Hepatocyte (in vitro differentiated cells): ENCODE measurements at regions not wholly inside any gene's neighbourhood (a gene's known extent, or its start where the extent isn't known, plus 50 kb on each side); places are given as distances from the start of the nearest gene placed in this dataset.
"Not testable (repeated sequence)": the region's sequence is repeated elsewhere in the genome, so short reads cannot be mapped to it uniquely, and the experiment has no call there.

Experiments
- DNase-seq: peaks from one replicate; pipeline ENCODE4 v3.0.0-alpha.2; 2016; ENCODE audit warnings: low spot score
- H2AFZ ChIP-seq: fragments of 200-600 bp; sonication (generic); 2 replicates; pipeline ENCODE4 v1.6.0; 2016; ENCODE audit warnings: antibody characterized with exemption, mild to moderate bottlenecking
- H3K27ac ChIP-seq: fragments of 200-600 bp; sonication (generic); 2 replicates; pipeline ENCODE4 v1.5.1; 2016; ENCODE audit warnings: mild to moderate bottlenecking
- H3K27me3 ChIP-seq: fragments of 200-600 bp; sonication (generic); 2 replicates; pipeline ENCODE4 v1.6.1; 2016
- H3K36me3 ChIP-seq: fragments of 200-600 bp; sonication (generic); replicated peaks from 2 replicates; pipeline ENCODE4 v1.5.1; 2016; ENCODE audit warnings: low read depth; ENCODE audit not compliant: insufficient read depth
- H3K4me1 ChIP-seq: fragments of 200-600 bp; sonication (generic); 2 replicates; pipeline ENCODE4 v1.5.1; 2016; ENCODE audit warnings: mild to moderate bottlenecking, moderate library complexity; ENCODE audit not compliant: insufficient read depth
- H3K4me2 ChIP-seq: fragments of 200-600 bp; sonication (generic); 2 replicates; pipeline ENCODE4 v1.6.0; 2016
- H3K4me3 ChIP-seq: fragments of 200-600 bp; sonication (generic); 2 replicates; pipeline ENCODE4 v1.5.1; 2016; ENCODE audit warnings: mild to moderate bottlenecking
- H3K79me2 ChIP-seq: fragments of 200-600 bp; sonication (generic); 2 replicates; pipeline ENCODE4 v1.6.0; 2017; ENCODE audit warnings: mild to moderate bottlenecking
- H3K9me2 ChIP-seq: fragments of 200-600 bp; sonication (generic); replicated peaks from 2 replicates; pipeline ENCODE4 v1.6.0; 2017; ENCODE audit warnings: mild to moderate bottlenecking; ENCODE audit not compliant: insufficient read depth
- H3K9me3 ChIP-seq: fragments of 200-600 bp; sonication (generic); 2 replicates; pipeline ENCODE4 v1.5.1; 2016; ENCODE audit warnings: low read depth, mild to moderate bottlenecking
- H4K20me1 ChIP-seq: fragments of 200-600 bp; sonication (generic); 2 replicates; pipeline ENCODE4 v1.6.0; 2016; ENCODE audit warnings: mild to moderate bottlenecking; ENCODE audit not compliant: insufficient read depth, poor library complexity, severe bottlenecking
- EZH2 ChIP-seq: fragments of 200-600 bp; sonication (generic); IDR thresholded peaks from 2 replicates; pipeline ENCODE4 v1.6.1; 2016; ENCODE audit warnings: antibody characterized with exemption, mild to moderate bottlenecking, borderline replicate concordance
- EZH2phosphoT487 ChIP-seq: fragments of 200-600 bp; sonication (generic); IDR thresholded peaks from one replicate; pipeline ENCODE4 v1.6.1; 2018; ENCODE audit warnings: antibody characterized with exemption, mild to moderate bottlenecking, low read depth, moderate library complexity; ENCODE audit not compliant: unreplicated experiment, severe bottlenecking
- WGBS: methylation state at CpG from one replicate; pipeline ENCODE4 v1.1.6; 2016; ENCODE audit warnings: low lambda C conversion rate; ENCODE audit errors: missing lambda C conversion rate; 5-methylcytosine and 5-hydroxymethylcytosine counted together
- TF ChIP-seq, protein P1 (sequence below): fragments of 200-600 bp; sonication (generic); IDR thresholded peaks from 2 replicates; pipeline ENCODE4 v1.5.1; 2016; ENCODE audit warnings: antibody characterized with exemption, mild to moderate bottlenecking; ENCODE audit not compliant: poor library complexity

DNA sequence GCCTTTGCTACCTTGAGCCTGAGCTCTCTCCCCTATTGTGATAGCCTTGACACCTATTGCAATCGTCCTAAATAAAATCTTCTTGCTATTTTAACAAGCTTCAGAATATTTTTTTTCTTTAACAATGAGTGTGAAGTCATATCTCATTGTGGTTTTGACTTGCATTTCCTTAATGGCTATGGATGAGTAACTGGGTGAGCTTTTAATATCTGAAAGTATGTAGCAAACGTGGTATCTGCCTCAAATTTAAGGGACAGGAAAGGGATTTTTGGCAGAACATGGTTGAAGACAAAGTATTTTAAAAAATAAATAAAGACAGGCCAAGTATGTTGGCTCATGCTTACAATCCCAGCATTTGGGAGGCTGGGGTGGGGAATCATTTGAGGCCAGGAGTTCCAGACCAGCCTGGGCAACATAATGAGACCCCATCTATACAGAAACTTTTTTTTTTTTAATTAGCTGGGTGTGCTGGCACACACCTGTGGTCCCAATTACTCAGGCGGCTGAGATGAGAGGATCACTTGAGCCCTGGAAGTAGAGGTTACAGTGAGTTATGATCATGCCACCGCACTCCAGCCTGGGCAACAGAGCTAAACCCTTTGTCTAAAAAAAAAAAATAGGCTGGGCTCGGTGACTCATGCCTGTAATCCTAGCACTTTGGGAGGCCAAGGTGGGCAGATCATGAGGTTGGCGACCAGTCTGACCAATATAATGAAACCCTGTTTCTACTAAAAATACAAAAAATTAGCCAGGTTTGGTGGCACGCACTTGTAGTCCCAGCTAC lies 319.3 kb upstream of the NRP1 start:
- no peaks in the 10 kb centered on the region for H3K36me3 ChIP-seq
- no peak overlapping the region for H3K4me3 ChIP-seq
- no peaks in the 10 kb centered on the region for H3K27me3 ChIP-seq
- H2AFZ ChIP-seq, result no peak overlapping the region
- no peaks in the 10 kb centered on the region for H3K79me2 ChIP-seq
- no peak overlapping the region for H3K4me2 ChIP-seq
- no peak overlapping the region for H3K27ac ChIP-seq
- TF ChIP-seq, protein P1, sequence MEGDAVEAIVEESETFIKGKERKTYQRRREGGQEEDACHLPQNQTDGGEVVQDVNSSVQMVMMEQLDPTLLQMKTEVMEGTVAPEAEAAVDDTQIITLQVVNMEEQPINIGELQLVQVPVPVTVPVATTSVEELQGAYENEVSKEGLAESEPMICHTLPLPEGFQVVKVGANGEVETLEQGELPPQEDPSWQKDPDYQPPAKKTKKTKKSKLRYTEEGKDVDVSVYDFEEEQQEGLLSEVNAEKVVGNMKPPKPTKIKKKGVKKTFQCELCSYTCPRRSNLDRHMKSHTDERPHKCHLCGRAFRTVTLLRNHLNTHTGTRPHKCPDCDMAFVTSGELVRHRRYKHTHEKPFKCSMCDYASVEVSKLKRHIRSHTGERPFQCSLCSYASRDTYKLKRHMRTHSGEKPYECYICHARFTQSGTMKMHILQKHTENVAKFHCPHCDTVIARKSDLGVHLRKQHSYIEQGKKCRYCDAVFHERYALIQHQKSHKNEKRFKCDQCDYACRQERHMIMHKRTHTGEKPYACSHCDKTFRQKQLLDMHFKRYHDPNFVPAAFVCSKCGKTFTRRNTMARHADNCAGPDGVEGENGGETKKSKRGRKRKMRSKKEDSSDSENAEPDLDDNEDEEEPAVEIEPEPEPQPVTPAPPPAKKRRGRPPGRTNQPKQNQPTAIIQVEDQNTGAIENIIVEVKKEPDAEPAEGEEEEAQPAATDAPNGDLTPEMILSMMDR, result no peak
- TF ChIP-seq EZH2phosphoT487 (no peak), EZH2 (no peak)
- no peaks in the 10 kb centered on the region for H4K20me1 ChIP-seq
- no peaks in the 10 kb centered on the region for H3K9me3 ChIP-seq
- no peak for DNase-seq
- no peaks in the 10 kb centered on the region for H3K9me2 ChIP-seq
- no peaks in the 10 kb centered on the region for H3K4me1 ChIP-seq
- 86% methylated on average over 7 of the region's 7 CpGs for WGBS

DNA sequence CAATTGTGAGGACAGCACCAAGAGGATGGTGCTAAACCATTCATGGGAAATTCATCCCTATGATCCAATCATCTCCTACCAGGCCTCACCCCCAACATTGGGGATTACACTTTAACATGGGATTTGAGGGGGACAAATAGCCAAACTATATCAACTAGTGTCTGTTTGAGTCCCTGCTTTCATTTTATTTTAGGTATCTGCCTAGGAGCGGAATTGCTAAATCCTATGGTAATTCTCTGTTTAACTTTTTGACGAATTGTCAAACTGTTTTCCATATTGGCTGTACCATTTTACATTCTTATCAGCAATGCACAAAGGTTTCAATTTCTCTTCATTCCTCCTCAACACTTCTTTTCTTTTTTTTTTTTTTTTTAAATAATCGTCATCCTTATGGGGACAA lies 318.4 kb upstream of the NRP1 start:
- H3K27ac ChIP-seq, result no peak overlapping the region
- 99% methylated on average over 3 of the region's 3 CpGs for WGBS
- TF ChIP-seq, protein P1, result no peak
- TF ChIP-seq EZH2phosphoT487 (no peak), EZH2 (no peak)
- no peak for DNase-seq
- no peaks in the 10 kb centered on the region for H4K20me1 ChIP-seq
- no peak overlapping the region for H3K4me3 ChIP-seq
- no peaks in the 10 kb centered on the region for H3K27me3 ChIP-seq
- H3K9me2 ChIP-seq, result no peaks in the 10 kb centered on the region
- H3K4me2 ChIP-seq, result no peak overlapping the region
- no peaks in the 10 kb centered on the region for H3K4me1 ChIP-seq
- H3K9me3 ChIP-seq, result no peaks in the 10 kb centered on the region
- H3K36me3 ChIP-seq, result no peaks in the 10 kb centered on the region
- H3K79me2 ChIP-seq, result no peaks in the 10 kb centered on the region
- H2AFZ ChIP-seq, result no peak overlapping the region

DNA sequence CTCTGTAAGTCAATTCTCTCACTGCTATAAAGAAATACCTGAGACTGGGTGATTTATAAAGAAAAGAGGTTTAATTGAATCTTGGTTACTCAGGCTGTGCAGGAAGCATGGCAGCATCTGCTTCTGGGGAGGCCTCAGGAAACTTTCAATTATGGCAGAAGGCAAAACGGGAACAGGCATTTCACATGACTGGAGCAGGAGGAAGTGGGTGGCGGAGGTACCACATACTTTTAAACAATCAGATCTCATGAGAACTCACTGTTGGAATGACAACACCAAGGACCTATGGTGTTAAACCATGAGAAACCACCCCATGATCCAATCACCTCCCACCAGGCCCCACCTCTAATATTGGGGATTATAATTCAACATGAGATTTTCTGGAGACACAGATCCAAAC lies 315.7 kb upstream of the NRP1 start:
- H3K36me3 ChIP-seq, H3K4me3 ChIP-seq, H3K4me1 ChIP-seq, H3K9me2 ChIP-seq, H3K27ac ChIP-seq, DNase-seq, H3K9me3 ChIP-seq, H3K79me2 ChIP-seq, H4K20me1 ChIP-seq, H3K27me3 ChIP-seq, H2AFZ ChIP-seq, H3K4me2 ChIP-seq: not testable (repeated sequence)
- 89% methylated on average over 2 of the region's 2 CpGs for WGBS

DNA sequence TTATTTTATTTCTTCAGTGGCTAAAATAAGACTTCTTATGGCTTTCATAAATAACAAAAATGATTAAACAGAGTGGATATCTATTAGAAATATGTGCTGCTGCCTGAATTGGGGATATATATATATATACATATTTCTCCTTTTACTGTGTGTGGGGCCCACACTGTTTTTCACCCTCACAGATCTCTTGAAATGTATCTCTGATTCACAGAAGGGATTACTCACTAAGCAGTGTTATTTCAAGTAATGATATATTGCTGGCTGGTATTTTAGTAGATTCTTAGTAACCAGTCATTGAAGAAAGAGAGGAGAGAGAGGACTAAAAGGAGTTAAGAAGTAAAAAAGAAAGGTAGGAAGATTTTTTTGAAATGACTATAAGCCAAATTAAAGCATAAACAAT lies 308.6 kb upstream of the NRP1 start:
- no peaks in the 10 kb centered on the region for H3K9me2 ChIP-seq
- no peak overlapping the region for H3K4me3 ChIP-seq
- H3K9me3 ChIP-seq, result no peaks in the 10 kb centered on the region
- no peaks in the 10 kb centered on the region for H3K79me2 ChIP-seq
- DNase-seq, result no peak
- H3K27me3 ChIP-seq, result no peaks in the 10 kb centered on the region
- no peaks in the 10 kb centered on the region for H3K36me3 ChIP-seq
- H3K4me2 ChIP-seq, result no peak overlapping the region
- no peak overlapping the region for H3K27ac ChIP-seq
- no peaks in the 10 kb centered on the region for H4K20me1 ChIP-seq
- H3K4me1 ChIP-seq, result no peaks in the 10 kb centered on the region
- TF ChIP-seq EZH2phosphoT487 (no peak), EZH2 (no peak)
- TF ChIP-seq, protein P1, result no peak
- H2AFZ ChIP-seq, result no peak overlapping the region
